ENCODE measurements at regions not wholly inside any gene's neighbourhood (a gene's known extent, or its start where the extent isn't known, plus 50 kb on each side); places are given as distances from the start of the nearest gene placed in this dataset.

DNA sequence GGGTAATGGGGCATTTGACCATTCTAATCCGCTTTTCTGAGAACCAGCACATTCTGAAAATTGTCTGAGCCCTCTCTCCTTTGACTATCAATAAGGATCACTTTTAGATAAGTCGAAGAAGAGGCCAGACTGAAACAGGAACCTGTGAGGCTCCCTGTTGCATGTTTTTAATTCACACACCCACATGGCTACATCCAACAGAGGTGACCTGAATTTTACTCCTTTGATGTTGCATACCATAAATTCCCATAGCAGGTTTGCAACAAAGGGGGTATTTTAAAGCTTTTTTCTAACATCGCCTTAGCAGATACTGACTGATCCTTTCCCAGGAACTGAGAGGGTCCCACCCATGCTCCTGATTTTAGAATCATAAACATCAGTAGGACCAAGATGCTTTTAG, 450.8 kb downstream of the USP25 start:
- no peak for DNase-seq (ENCODE audit: low read depth in 2 of 2)

DNA sequence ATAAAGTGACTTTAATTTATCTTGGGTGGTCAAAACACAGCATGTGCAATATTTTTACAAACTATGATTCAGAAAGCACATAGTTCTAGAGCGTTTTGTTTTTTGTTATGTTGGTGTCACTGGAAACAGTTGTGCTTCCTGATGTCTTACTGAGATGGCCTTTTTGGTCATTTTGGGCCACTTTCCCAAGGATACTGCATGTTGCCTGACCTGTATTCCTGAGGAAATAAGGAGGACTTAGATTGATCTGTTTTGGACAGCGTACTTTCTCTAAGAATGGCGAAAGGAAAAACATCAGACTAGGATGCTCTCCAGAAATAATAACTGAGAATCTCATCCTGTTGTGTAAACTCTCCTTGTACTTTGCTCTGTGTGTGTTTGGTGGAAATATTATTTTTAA, 451.2 kb downstream of the USP25 start:
- DNase-seq (ENCODE audit: low read depth in 2 of 2) = no peak

DNA sequence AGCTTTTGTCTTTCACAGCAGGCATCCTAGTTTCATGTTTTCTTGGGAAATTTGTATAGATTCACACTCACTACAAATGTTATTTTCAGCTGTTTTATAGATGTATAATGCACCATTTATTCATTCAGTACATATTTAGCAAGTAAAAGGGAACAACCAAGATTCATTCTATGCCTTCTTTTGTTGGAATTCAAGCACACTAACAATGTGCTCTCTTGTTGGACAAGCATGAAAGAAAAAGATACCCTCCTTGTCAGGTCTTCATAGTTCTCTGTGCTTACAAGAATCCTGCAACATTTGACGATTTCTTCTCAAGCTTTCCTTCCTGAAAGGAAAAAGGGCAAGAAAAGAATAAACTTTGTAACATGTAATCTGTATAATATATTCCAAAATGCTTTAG, 456.0 kb downstream of the USP25 start:
- DNase-seq (ENCODE audit: low read depth in 2 of 2) = no peak

DNA sequence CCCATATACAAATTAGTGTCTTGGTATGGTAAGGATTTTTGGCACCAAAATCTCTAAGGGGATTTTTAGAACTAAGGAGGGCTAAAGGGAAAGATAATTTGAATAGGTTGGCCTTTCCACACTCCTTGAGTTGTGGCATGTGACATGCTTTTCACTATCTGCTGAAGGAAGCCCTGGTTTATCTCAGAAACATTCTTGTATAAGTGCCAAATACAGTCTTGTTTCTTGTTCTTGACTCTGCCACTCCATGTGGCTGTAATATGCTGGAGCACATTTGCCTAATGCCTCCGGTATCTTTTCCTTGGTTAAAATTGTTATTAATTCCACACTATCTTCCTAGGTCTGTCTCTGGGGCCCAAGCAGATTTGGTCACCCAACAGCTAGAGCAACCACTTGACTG, 457.0 kb downstream of the USP25 start:
- no peak for DNase-seq (ENCODE audit: low read depth in 2 of 2)

DNA sequence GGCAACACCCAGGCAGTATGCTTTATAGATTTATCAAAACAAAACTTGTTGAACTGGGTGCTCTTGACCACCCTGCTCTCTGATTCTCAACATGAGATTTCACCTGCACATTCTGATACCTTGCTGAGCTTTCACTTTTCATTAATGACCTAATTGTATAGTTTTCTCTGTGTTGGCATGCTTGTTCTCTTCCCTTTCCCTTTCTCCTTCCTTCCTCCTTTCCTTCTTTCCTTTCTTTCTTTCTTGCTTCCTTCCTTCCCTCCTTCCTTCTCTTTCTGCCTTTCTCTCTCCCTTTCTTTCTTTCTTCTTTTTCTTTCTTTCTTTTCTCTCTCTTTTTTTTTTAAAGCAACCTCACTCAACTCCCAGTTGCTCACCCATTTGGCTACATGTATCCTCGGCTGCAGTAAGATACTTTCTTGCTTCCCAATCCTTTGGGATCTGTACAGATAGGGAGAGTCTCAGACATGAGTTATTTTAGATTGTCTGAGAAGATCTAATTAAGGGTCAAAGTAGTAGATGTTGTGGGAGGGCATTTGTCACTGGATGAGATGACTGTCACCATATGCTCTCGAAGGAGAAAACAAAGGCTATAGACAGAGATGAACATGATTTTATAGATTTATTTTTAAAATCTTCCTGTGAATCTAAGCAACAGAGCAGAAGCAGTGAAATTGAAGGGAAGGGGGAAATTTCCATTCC, 458.0 kb downstream of the USP25 start:
- DNase-seq (ENCODE audit: low read depth in 2 of 2) = no peak

DNA sequence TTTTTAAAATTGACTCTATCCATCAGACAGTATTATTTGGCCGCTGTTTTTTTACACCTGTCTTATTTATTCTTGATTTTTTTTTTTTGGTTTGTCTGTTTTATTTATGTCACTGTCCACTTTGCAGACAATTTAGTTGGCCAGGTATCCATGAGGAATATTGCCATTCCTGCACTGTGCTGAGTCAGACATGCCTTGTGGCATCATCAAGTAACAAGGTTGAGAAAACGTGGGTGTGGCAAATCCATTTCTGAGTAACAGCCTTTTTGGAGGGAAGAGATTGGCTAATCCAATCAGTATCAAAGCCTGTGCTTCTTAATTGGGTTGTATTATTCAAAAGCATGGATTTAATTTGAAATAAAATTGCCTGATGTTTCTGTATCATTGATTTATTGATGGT, 463.1 kb downstream of the USP25 start:
- no peak for DNase-seq (ENCODE audit: low read depth in 2 of 2)

DNA sequence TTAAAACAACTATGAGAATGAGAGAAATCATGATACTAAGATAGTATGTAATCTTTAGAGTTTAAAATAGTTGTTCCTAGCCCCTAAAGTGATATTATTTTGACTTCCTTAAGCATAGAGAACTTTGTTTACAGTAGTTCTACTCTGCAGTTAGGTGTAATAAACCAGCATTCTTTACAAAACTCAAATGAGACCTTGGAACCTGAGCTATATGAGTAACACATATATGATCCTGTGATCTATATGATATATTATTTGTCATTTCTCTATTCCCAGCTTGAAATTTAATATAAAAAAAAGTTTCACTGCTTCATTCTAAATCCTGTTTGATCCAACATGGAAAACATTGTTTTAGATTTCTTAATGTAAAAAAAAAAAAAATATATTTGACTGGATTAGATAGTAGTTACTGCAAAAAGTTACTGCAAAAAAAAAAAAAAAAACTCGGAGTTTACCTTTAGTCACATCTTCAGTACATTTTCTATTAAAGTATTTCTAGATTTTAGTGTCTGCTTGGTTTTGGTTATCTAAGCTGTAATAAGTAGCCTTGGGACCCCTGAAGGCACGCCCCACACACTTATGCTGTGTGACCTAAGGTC, 463.8 kb downstream of the USP25 start:
- no peak for DNase-seq (ENCODE audit: low read depth in 2 of 2)

DNA sequence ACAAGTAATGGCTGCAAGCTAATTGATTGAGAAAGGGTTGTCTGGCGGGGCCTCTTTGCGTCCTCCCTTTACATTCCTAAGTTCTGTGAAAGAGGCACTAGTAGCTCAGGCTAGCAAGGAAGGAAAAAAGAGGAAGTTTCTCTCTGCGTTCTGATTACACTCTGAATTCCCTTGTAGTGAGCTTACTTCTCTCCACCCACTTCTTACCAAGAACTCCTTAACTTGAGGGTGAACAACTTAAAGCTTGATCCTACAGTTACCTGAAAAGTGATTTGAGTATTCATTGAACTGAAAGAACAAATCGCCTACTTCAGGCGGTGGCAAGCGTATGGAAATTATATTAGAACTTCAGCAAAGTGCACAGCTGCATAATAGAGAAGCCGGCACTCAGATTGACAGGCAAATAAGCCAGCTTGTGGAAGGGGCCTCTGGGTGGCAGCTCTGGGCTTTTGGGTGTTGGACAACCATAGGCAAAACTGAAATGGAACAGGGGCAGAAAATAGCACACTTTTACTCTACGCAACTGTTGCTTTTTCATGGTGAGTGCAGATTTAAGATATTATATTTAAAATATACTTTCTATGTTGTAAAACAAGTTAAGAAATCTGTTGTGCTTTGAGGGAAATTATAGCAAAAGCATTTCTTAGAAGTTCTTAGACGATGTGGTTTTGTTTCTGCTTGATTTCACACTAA, 464.5 kb downstream of the USP25 start:
- DNase-seq (ENCODE audit: low read depth in 2 of 2) = no peak

DNA sequence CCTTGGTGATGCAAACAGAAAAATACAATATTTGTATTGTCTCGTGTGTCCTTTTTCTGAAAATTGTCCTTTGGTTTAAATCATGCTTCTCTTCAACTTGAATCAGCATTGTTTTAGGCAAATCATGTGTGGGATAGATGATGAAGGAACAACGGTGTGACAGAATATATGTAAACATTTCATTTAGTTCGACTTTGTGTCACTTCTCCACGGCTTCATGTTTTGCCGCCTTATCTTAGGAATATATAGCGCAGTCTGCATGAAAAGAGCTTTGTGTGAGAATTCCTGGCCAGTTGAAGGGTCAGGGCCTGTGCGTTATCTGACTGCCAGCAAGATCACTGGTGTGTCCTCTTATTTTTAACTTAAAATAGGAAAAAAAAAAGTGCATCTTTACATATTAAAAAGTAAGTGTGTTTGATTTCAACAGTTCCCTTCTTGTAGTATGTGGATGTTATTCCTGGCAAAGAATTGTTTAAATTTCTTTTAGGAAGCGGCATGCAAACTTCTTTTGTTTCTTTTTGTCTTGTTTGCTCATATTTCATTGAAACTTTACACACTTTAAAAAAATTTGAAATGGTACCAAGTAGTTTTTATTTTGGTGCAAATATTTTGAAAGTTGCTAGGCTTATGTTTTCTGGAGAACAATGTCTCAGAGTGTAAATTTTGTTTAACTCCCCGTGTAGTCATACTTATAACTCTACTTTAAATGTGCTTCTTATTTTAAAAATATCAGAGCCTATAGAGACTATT, 465.2 kb downstream of the USP25 start:
- DNase-seq (ENCODE audit: low read depth in 2 of 2) = no peak

DNA sequence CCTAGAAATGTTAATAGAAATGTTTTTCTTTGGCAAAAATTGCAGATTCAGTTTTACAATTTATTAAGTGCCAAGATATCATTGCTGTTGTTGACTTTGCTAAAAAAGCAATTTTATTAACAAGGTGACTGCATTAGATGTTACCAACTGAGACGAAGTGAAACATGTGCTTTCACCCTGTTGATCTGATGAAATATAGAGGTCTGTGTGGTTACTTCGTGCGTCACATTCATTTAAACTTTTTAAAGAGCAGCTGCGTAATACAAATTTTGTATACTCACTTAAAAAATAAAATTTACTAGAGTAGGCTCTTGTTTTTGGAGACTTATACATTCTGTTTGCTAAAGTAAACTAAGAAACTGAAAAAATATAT, 465.7 kb downstream of the USP25 start:
- no peak for DNase-seq (ENCODE audit: low read depth in 2 of 2)

DNA sequence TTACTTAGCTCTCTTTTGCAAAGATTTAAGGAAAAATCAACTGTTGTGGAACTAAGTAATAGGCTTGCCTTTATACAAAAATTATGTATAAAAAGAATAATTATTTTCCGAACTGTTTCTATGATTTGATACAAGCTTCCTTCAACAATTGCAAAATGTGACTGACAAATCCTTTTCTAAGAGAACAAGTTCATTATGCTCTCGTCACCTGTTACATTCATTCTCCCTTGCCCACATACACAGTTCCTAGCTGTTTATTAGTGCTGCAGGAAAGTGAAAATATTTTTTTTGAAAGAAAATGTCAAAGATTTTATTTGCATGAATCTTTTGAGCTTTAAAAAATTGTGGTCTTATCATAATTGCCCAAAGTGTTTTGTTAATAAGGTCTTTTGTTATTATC, 466.2 kb downstream of the USP25 start:
- DNase-seq (ENCODE audit: low read depth in 2 of 2) = no peak

DNA sequence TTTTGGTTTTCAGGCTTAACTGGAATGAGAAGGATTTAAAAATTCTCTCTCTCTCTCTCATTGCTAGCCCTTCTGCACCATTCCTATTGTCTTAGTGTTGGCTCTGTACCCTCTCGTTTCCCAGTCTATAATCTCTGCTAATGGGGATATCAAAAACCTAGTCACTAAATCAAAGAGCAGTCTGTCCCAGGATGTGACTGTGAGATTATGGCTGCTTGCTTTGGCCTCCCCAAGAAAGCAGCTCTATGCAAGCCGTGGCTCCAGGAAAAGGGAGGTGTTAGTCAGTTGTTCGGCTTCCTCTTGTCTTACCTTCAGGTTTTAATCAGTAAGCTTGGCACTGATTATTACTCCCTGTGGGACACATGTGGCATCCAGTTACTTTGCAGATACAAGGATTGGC, 468.8 kb downstream of the USP25 start:
- DNase-seq (ENCODE audit: low read depth in 2 of 2) = no peak

DNA sequence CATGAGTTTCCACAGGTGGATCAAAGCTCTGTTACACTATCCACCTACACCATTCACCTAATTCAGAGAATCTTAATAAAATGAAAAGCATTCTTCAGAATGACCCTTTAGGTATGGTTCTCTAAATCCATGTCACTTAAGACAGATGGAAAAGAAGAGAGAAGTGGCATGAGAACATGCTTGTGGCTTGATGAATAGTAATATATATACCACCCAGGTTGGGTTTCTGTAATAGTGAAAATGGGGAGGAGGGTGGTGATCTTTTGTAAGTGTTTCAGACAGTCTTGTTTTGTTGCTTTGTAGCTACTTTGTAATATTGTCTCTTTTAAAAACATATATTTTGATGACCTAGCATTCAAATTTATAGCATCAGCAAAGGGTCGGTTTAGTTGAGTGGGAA, 469.8 kb downstream of the USP25 start:
- DNase-seq (ENCODE audit: low read depth in 2 of 2) = no peak

DNA sequence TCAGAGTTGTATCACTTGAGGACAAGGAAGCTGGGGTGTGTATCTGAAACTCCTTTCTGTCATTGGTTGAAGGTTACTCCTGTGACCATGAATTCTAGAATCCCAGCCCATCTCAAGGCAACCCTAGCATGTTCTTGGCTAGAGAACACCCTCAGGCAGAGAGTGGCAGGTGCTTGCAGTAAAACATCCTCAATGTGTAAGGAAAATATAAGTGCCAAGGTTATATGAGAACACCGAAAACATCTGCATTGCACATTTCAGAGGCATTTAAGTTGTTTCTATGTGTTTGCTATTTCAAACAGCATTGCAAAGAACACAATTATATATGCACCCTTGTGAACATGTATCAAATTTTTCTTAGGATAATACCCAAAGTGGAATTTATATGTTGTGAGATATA, 471.9 kb downstream of the USP25 start:
- DNase-seq (ENCODE audit: low read depth in 2 of 2) = no peak

DNA sequence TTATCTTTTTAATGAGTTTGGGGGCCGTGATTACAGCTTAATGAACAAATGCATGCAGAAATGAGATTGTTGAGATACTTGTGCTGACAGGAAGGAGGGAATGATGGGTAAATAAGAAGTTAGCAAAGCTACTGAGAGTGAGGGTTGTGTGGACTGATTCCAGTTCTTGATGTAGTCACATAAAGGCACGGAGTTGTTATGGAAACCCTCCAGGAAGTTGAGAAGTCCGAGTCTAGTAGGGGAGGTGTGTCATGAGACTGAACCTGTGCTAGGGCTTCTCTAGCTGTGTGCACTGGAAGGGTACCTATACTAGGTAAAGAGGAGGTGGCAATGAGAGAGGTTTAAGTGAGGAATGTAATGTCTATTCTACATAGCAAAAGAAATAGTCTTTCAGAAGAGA, 475.7 kb downstream of the USP25 start:
- DNase-seq (ENCODE audit: low read depth in 2 of 2) = no peak

DNA sequence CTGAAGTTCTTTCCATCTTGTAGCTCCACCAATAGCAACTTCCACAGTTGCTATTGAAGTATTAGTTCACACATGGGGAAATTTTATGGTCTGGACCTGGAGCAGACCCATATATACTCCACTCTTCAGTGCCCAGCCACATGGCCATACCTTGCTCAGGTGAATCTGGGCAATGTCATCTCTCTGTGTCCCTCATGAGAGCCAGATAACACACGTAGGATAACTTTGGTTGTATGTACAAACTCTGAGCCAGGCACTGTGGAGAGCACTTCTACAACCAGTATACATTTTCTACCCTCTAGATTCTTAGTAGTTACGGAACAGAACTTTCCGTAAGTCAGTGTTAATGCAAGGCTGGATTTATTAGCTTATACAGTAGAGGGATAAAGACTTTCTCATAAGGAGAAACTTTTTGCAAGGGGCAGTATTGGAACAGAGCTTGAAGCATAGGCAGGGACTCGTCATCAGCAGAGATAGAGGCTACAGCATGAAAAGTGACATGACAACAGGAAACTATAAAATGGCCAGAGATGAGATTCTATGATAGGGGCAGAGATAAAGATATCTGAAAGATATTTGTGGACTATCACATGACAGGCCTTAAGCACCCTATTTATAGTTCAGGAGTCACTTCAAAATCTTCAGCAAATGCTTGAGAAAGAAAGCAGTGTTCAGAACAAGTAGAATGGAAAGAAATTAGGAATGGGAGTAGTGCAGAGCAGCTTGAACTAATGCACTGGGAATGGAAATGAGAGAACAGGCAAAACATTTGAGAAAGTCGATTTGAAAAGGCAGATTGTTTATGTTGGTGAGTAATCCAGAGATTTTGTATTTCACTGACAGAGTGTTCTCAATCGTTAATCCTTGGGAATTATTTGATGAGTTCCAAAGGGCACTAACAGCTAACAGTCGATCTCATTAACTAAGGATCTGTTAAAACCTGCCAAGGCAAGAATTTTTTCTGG, 481.8 kb downstream of the USP25 start:
- no peak for DNase-seq (ENCODE audit: low read depth in 2 of 2)

DNA sequence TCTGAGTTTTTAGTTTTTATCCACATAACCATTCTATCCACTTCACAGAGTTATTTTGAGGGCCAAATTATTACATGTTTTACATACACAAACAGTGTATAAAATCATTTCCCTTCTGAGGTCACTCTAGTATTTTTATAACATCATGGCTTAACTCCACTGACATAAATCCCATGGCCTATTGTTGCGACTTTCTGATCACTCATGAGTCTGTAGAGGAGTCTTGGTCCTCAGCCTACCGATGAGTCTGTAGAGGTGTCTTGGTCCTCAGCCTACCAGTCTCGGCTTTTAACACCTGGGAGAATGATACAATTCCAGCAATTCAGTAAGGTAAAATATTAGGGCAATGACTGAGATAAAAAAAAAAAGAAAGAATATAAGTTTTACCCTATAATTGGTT, 483.7 kb downstream of the USP25 start:
- no peak for DNase-seq (ENCODE audit: low read depth in 2 of 2)

DNA sequence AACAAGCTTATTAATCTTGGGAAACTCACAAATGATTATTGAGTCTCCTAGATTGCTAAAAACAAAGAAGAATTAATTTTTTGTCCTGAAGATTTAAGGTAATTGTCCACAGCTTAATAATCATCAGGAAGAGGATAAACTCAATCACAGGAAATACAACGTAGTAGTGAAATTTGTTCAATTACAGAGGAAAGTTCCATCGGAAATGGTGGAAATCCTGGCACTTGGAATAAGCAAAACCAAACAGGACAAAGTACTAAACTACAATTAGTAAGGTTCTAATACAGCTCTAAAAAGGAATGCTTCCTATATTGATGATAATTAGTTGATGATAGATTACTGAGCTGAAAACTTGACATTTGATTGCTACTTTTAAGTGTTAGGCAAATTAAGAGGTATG, 485.4 kb downstream of the USP25 start:
- DNase-seq (ENCODE audit: low read depth in 2 of 2) = no peak

DNA sequence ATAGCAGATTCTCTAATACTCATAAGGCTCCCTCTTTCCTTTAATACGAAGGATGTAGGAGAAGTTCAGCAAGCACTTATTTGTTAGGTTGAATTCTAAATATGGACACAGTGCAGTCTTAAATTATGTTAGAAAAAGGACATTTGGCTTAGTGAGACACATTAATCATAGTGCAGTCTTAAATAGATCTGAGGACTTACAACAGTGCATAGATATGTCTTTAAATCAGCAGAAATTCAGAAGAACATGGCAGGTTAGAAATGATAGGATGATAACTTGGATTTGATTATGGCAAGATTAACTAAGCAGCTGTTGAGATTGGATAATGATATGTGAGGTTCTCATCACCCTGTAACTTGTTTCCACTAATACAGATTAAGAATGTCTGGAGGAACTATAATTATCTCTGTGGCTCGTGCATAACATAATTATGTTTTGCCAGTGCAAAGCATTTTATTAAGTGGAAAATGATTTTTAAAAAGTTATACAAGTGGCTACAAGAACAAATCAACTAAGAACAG, 485.9 kb downstream of the USP25 start:
- no peak for DNase-seq (ENCODE audit: low read depth in 2 of 2)

DNA sequence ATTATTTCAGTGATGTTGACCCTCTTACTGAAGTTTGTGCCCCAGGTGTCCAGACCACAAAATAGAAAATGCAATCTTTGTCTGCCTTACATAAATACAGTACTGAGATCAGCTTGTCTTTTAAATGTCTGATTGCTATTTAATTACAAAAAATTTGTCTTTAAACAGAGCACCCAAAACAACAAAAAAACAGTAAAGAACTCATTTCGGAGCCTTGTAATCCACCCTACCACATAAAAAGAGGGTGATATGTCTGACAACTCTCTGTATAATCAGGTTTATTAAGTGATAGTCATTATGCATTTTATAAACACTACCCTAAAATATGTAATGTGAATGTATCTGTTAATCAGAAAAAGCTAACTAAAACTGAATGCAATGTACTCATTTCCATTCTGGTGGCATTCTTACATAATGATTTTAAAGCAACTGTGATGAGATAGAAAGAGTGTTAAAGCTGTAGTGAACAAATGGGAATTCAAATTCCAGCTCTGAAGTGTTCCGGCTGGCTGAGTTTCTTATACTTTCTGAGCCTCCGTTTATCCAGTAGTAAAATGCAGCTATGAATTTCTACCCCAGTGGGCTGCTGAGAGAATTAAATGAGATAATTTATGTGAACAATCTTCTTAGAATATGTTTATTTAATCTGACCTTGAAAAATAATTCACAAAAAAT, 486.6 kb downstream of the USP25 start:
- DNase-seq (ENCODE audit: low read depth in 2 of 2) = no peak
